ENCODE measurements at regions not wholly inside any gene's neighbourhood (a gene's known extent, or its start where the extent isn't known, plus 50 kb on each side); places are given as distances from the start of the nearest gene placed in this dataset.
"Not testable (repeated sequence)": the region's sequence is repeated elsewhere in the genome, so short reads cannot be mapped to it uniquely, and the experiment has no call there.

- H3K27me3 ChIP-seq (ENCODE audit: insufficient read depth, low read length), result peaks cover 22% of the 10 kb centered on the region
- not testable (repeated sequence) for H3K27ac ChIP-seq (ENCODE audit: low read depth, low read length); H3K36me3 ChIP-seq (ENCODE audit: insufficient read depth, low read length); H3K4me3 ChIP-seq (ENCODE audit: low read depth, low read length); H3K4me1 ChIP-seq (ENCODE audit: control insufficient read depth, insufficient read depth, low read length, unreplicated experiment); H3K79me2 ChIP-seq (ENCODE audit: control insufficient read depth, insufficient read depth, low read length, unreplicated experiment); H2AFZ ChIP-seq (ENCODE audit: low read length, unreplicated experiment)
Measured at GRCh38 chr1:157330177-157330576, 192.0 kb upstream of the ETV3 start.

GRCh38 chr1:157328120-157328519, 189.9 kb upstream of the ETV3 start:
- H3K27me3 ChIP-seq (ENCODE audit: insufficient read depth, low read length), result peaks cover 38% of the 10 kb centered on the region
- not testable (repeated sequence) for H3K36me3 ChIP-seq (ENCODE audit: insufficient read depth, low read length); H2AFZ ChIP-seq (ENCODE audit: low read length, unreplicated experiment); H3K4me1 ChIP-seq (ENCODE audit: control insufficient read depth, insufficient read depth, low read length, unreplicated experiment); H3K27ac ChIP-seq (ENCODE audit: low read depth, low read length); H3K4me3 ChIP-seq (ENCODE audit: low read depth, low read length); H3K79me2 ChIP-seq (ENCODE audit: control insufficient read depth, insufficient read depth, low read length, unreplicated experiment)

GRCh38 chr1:157326173-157326859, 188.1 kb upstream of the ETV3 start:
- H3K4me3 ChIP-seq (ENCODE audit: low read depth, low read length), result no peak overlapping the region
- peaks cover 39% of the 10 kb centered on the region for H3K27me3 ChIP-seq (ENCODE audit: insufficient read depth, low read length)
- no peaks in the 10 kb centered on the region for H3K36me3 ChIP-seq (ENCODE audit: insufficient read depth, low read length)
- no peaks in the 10 kb centered on the region for H3K79me2 ChIP-seq (ENCODE audit: control insufficient read depth, insufficient read depth, low read length, unreplicated experiment)
- H3K27ac ChIP-seq (ENCODE audit: low read depth, low read length), result no peak overlapping the region
- H2AFZ ChIP-seq (ENCODE audit: low read length, unreplicated experiment), result no peak overlapping the region
- H3K4me1 ChIP-seq (ENCODE audit: control insufficient read depth, insufficient read depth, low read length, unreplicated experiment), result no peaks in the 10 kb centered on the region

GRCh38 chr1:157325220-157325619, 187.0 kb upstream of the ETV3 start:
- Histone ChIP-seq H3K27ac (ENCODE audit: low read depth, low read length) (no peak overlapping the region), H3K4me3 (ENCODE audit: low read depth, low read length) (no peak overlapping the region), H3K4me1 (ENCODE audit: control insufficient read depth, insufficient read depth, low read length, unreplicated experiment) (no peaks in the 10 kb centered on the region), H2AFZ (ENCODE audit: low read length, unreplicated experiment) (no peak overlapping the region), H3K79me2 (ENCODE audit: control insufficient read depth, insufficient read depth, low read length, unreplicated experiment) (no peaks in the 10 kb centered on the region), H3K27me3 (ENCODE audit: insufficient read depth, low read length) (peaks cover 39% of the 10 kb centered on the region), H3K36me3 (ENCODE audit: insufficient read depth, low read length) (no peaks in the 10 kb centered on the region)

GRCh38 chr1:157321972-157322371, 183.8 kb upstream of the ETV3 start:
- H3K4me1 ChIP-seq (ENCODE audit: control insufficient read depth, insufficient read depth, low read length, unreplicated experiment); H3K36me3 ChIP-seq (ENCODE audit: insufficient read depth, low read length); H2AFZ ChIP-seq (ENCODE audit: low read length, unreplicated experiment); H3K4me3 ChIP-seq (ENCODE audit: low read depth, low read length); H3K79me2 ChIP-seq (ENCODE audit: control insufficient read depth, insufficient read depth, low read length, unreplicated experiment); H3K27ac ChIP-seq (ENCODE audit: low read depth, low read length): not testable (repeated sequence)
- peaks cover 39% of the 10 kb centered on the region for H3K27me3 ChIP-seq (ENCODE audit: insufficient read depth, low read length)

GRCh38 chr1:157319567-157319966, 181.4 kb upstream of the ETV3 start:
- H2AFZ ChIP-seq (ENCODE audit: low read length, unreplicated experiment), result no peak overlapping the region
- no peaks in the 10 kb centered on the region for H3K36me3 ChIP-seq (ENCODE audit: insufficient read depth, low read length)
- H3K4me3 ChIP-seq (ENCODE audit: low read depth, low read length), result no peak overlapping the region
- H3K4me1 ChIP-seq (ENCODE audit: control insufficient read depth, insufficient read depth, low read length, unreplicated experiment), result no peaks in the 10 kb centered on the region
- no peak overlapping the region for H3K27ac ChIP-seq (ENCODE audit: low read depth, low read length)
- H3K27me3 ChIP-seq (ENCODE audit: insufficient read depth, low read length), result peaks cover 18% of the 10 kb centered on the region
- H3K79me2 ChIP-seq (ENCODE audit: control insufficient read depth, insufficient read depth, low read length, unreplicated experiment), result no peaks in the 10 kb centered on the region

- H3K4me3 ChIP-seq (ENCODE audit: low read depth, low read length); H3K27ac ChIP-seq (ENCODE audit: low read depth, low read length); H3K36me3 ChIP-seq (ENCODE audit: insufficient read depth, low read length); H2AFZ ChIP-seq (ENCODE audit: low read length, unreplicated experiment); H3K4me1 ChIP-seq (ENCODE audit: control insufficient read depth, insufficient read depth, low read length, unreplicated experiment); H3K79me2 ChIP-seq (ENCODE audit: control insufficient read depth, insufficient read depth, low read length, unreplicated experiment); H3K27me3 ChIP-seq (ENCODE audit: insufficient read depth, low read length): not testable (repeated sequence)
Measured at GRCh38 chr1:157317229-157317628, 179.0 kb upstream of the ETV3 start.

GRCh38 chr1:157315544-157315943, 177.3 kb upstream of the ETV3 start:
- H3K27me3 ChIP-seq (ENCODE audit: insufficient read depth, low read length), result peaks cover 12% of the 10 kb centered on the region
- no peaks in the 10 kb centered on the region for H3K36me3 ChIP-seq (ENCODE audit: insufficient read depth, low read length)
- H3K4me3 ChIP-seq (ENCODE audit: low read depth, low read length), result no peak overlapping the region
- no peak overlapping the region for H3K27ac ChIP-seq (ENCODE audit: low read depth, low read length)
- no peak overlapping the region for H2AFZ ChIP-seq (ENCODE audit: low read length, unreplicated experiment)
- H3K4me1 ChIP-seq (ENCODE audit: control insufficient read depth, insufficient read depth, low read length, unreplicated experiment), result no peaks in the 10 kb centered on the region
- H3K79me2 ChIP-seq (ENCODE audit: control insufficient read depth, insufficient read depth, low read length, unreplicated experiment), result no peaks in the 10 kb centered on the region

GRCh38 chr1:157314408-157314807, 176.2 kb upstream of the ETV3 start:
- Histone ChIP-seq H3K4me1 (ENCODE audit: control insufficient read depth, insufficient read depth, low read length, unreplicated experiment) (no peaks in the 10 kb centered on the region), H3K4me3 (ENCODE audit: low read depth, low read length) (no peak overlapping the region), H3K27ac (ENCODE audit: low read depth, low read length) (no peak overlapping the region), H2AFZ (ENCODE audit: low read length, unreplicated experiment) (no peak overlapping the region), H3K36me3 (ENCODE audit: insufficient read depth, low read length) (no peaks in the 10 kb centered on the region), H3K79me2 (ENCODE audit: control insufficient read depth, insufficient read depth, low read length, unreplicated experiment) (no peaks in the 10 kb centered on the region), H3K27me3 (ENCODE audit: insufficient read depth, low read length) (peaks cover 23% of the 10 kb centered on the region)

GRCh38 chr1:157313240-157313807, 175.1 kb upstream of the ETV3 start:
- H3K27ac ChIP-seq (ENCODE audit: low read depth, low read length), result no peak overlapping the region
- H3K79me2 ChIP-seq (ENCODE audit: control insufficient read depth, insufficient read depth, low read length, unreplicated experiment), result no peaks in the 10 kb centered on the region
- H3K36me3 ChIP-seq (ENCODE audit: insufficient read depth, low read length), result no peaks in the 10 kb centered on the region
- H3K4me3 ChIP-seq (ENCODE audit: low read depth, low read length), result no peak overlapping the region
- peaks cover 29% of the 10 kb centered on the region for H3K27me3 ChIP-seq (ENCODE audit: insufficient read depth, low read length)
- no peaks in the 10 kb centered on the region for H3K4me1 ChIP-seq (ENCODE audit: control insufficient read depth, insufficient read depth, low read length, unreplicated experiment)
- no peak overlapping the region for H2AFZ ChIP-seq (ENCODE audit: low read length, unreplicated experiment)

- Histone ChIP-seq H3K27me3 (ENCODE audit: insufficient read depth, low read length) (peaks cover 40% of the 10 kb centered on the region), H3K36me3 (ENCODE audit: insufficient read depth, low read length) (no peaks in the 10 kb centered on the region), H3K4me1 (ENCODE audit: control insufficient read depth, insufficient read depth, low read length, unreplicated experiment) (no peaks in the 10 kb centered on the region), H3K27ac (ENCODE audit: low read depth, low read length) (no peak overlapping the region), H3K4me3 (ENCODE audit: low read depth, low read length) (no peak overlapping the region), H3K79me2 (ENCODE audit: control insufficient read depth, insufficient read depth, low read length, unreplicated experiment) (no peaks in the 10 kb centered on the region), H2AFZ (ENCODE audit: low read length, unreplicated experiment) (no peak overlapping the region)
Measured at GRCh38 chr1:157312082-157312812, 174.1 kb upstream of the ETV3 start.
